ENCODE measurements at regions not wholly inside any gene's neighbourhood (a gene's known extent, or its start where the extent isn't known, plus 50 kb on each side); places are given as distances from the start of the nearest gene placed in this dataset.
"Not testable (repeated sequence)": the region's sequence is repeated elsewhere in the genome, so short reads cannot be mapped to it uniquely, and the experiment has no call there.

DNA sequence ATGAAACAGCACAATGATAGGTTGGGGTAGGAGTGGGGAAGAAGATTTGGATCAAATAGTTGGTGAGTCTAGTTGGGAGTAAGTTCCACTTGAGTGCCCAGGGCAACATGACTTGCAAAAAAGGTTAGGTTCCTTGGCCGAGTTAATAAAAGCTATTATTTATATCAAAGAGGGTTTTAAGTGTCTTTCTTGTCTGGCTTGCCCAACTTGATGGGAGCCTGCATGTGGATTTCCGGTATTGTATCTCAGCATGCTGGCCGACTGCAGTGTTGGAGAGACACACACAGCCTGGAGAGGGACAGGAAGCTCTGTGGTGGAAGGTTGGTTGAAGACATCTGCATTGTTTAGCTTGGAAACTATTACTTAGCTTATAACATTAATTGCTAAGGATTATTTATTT, 449.5 kb upstream of the TBL1XR1 start:
- no peak for DNase-seq

DNA sequence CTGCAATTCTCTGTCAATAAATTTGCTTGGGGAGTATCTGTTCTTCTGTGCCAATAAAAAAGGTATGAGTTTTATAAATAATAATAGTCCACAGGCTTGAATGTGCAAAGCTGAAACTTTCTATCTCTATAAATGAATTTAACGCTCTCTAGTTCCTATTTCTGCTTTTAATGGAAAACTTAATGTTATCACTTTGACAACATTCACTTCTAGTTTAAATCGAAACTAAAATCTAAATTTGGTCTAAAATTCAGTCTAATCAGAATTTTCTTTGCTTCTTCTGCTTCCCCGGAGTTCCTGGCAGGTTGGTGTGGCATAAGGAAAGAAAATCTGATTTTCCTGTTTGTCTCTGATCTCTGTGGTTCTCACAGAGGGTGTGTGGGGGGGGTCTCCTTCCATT, 450.1 kb upstream of the TBL1XR1 start:
- no peak for DNase-seq

DNA sequence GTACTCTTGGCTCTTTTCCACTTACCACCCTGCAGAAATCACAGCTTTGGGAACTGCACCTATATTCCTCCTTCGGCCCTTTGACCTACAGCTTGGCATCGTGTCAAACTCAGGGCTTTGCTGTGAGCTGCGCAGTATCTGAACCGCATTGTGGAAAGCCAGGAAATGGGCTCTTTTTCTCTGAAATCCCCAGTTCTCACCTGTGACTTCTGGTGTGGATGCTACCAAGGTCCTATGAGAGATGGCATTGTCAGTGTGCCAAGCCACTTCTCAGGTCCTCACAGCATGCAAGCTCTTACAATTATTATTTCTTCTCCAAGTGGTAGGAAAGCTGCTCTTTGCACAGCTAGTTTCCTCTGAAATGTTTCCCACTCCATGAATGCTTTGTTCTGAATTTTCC, 450.6 kb upstream of the TBL1XR1 start:
- DNase-seq = no peak

DNA sequence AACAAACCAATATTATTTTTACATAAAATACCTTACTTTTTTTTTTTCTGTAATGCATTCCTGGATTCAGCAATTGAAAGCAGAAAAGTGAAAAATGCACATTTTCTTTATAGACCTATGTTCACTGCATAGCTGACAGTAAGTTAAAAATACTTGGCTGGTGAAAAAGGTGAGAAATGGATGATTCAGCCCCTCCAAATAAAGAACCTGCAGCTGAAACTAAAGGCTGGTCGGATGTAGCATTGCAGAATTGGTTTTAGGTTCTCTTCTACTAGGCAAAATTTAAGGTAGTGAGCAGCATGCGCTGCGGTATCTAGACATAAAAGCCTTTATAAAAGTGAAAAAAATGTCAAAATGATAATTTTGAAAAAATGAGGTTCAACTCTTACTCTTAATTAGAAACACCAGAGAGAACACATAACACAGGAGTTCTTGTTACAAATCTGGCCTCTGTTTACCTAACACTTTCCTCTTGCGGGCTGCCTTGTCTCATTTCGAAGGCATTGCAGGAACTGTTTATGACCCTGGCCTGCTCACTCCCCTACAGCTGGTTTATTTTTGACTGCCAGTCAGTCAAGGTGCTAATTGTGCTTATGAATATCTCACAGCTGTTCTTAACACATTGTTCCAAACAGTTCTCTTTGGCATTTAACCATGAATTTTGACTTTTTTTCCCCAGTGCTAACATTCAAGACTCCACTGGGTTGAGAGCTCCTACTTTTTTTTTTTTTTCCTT, 455.4 kb upstream of the TBL1XR1 start:
- DNase-seq = no peak

DNA sequence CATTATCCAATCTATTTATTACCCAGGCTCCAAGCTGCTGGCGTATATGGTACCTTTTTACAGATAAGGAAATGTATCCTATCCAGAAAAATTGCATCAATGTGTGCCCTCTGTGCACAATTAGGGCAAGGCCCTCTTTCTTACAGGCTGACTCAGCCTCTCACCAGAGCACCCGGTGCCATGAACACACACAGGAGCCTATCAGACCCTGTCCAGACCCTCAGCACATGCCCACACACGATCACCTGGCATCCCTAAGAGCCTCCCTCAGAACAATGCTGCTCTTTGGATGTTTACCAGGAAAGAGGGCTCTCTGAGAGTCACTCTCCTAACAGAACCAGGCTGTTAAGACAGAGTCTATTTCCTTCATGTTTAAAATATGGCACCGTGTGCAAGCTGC, 460.0 kb upstream of the TBL1XR1 start:
- no peak for DNase-seq

DNA sequence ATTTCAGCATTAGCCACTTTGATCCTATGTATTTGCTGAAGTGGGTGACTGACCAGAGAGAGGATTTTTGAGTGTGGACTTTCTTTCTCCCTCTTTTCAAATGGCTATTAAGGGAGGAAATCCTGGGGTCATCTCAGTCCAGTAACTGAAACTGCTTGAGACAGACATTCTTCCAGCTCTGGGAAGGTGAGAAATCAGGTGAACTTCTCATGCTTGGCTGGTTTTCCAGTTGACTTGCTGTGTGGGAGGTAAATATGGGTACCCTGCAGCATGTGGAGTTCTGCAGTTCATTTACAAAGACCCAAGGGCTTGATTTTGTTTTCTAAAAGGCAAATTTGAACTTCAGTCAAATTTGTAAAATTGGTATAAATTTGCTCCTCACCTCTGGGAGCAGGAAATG, 461.1 kb upstream of the TBL1XR1 start:
- DNase-seq = no peak

DNA sequence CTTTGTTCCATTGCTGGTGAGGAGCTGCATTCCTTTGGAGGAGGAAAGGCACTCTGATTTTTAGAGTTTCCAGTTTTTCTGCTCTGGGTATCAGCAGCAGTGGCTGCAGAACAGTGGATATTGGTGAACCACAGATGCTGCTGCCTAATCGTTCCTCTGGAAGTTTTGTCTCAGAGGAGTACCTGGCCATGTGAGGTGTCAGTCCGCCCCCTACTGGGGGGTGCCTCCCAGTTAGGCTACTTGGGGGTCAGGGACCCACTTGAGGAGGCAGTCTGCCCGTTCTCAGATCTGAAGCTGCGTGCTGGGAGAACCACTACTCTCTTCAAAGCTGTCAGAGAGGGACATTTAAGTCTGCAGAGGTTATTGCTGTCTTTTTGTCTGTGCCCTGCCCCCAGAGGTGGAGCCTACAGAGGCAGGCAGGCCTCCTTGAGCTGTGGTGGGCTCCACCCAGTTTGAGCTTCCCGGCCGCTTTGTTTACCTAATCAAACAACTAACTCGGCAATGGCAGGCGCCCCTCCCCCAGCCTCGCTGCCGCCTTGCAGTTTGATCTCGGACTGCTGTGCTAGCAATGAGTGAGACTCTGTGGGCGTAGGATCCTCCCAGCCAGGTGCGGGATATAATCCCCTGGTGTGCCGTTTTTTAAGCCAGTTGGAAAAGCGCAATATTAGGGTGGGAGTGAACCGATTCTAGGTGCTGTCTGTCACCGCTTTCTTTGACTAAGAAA, 467.3 kb upstream of the TBL1XR1 start:
- DNase-seq = not testable (repeated sequence)

DNA sequence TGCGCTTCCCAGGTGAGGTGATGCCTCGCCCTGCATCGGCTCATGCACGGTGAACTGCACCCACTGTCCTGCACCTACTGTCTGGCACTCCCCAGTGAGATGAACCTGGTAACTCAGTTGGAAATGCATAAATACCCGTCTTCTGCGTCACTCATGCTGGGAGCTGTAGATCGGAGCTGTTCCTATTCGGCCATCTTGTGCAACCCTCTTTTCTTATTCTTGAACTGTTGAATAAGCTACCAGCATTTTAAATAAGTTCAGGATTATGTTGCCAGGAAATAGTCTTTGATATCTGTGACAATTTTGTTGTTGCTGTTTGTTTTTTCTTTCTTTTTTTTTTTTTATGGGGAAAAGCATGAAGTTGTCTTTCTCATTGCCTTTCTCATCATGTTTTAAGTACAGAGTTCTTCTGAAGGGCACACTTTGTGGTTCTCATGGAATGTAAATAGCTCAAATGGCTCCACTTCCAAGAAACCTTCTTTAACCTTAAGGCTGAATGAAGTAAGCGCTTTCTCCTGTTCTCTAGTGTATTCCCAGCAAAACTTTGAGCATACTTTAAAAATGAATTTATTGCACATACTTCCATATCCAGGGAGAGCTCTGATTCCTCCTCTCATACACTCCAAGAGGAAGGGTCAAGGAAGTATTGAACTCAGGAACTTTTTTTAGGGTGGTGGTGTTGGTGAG, 468.0 kb upstream of the TBL1XR1 start:
- no peak for DNase-seq

DNA sequence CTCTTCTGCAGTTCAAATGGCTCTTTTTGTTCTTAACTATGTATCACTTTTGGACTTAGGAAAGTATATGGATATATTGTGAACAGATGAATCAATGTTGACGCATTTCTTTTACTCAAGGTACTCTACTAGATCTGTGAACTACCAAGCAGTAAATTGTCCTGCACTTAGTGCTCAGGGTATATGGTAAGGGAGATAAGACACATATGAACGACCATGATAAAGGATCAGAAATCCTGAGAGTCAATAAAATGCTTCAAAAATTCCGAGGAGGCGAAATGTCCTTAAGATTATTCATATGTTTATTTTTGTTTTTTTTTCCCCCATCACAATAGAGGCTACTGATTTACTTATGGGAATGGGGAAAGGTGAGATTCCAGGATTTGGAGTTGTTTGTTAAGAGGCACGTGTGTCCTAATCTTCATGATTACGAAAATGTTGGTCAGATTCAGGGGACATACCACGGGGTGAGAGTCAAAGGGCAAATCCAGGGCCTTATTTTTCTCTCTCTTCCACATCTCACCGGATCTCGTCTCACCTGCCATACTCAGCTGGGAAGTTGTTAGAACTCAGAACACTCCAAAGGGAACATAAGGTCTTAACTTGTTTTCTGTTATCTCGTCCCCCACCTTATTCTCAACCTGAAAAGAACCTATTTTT, 475.1 kb upstream of the TBL1XR1 start:
- no peak for DNase-seq

DNA sequence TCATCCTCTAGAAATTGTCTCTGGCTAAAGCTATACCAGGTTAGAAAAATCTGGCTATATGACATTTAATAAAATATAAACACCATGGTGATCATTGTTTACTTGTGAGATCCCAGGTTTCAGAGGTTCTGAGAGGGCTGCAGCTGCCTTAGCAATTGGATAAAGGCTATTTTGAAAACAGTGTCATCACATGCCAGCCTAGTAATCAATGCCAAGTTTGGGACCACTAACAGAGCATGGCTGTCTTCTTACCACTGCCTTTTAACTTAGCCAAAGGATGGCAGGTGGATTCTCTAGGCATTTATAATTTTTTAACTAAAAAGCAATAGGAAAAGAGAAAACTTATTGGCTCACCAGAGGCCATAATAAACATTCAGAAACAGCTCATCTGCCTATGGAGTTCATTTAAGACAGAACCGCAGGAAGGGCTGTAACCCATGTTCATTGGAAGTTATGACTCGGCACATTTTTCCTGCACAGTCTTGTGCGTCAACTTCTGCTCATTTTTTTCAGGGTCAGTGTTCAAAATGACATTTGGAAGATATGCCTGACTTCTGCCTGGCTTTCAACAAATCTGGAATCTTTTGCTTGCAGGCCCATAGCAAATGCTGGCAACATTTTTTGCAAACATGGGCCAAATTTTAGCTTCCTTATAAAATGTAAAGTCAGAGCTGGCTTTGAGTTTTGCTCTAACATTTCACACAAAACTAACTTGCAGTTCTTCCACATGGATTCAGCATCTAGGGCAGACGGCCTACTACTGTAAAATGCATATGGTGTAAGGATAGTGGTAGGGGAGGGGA, 476.0 kb upstream of the TBL1XR1 start:
- DNase-seq = peak; percentile 93

DNA sequence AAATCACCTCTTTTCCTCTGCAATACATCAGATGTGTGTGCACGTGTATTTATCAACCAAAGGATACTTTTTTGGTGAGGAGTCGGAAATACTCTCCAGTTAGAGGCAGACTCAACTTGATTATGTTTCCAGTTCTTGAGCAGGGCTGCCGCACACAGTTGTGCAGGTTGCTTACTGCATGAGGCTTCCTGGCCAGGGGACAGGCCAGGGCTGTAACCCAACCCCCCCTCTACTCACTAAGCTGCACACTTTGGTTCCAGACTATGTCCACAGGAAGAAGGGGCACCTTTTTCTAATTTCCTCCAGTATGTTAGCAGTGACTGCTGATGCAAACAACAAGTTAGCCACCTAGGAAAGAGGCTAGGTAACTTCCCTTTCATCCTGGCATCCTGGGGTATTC, 476.9 kb upstream of the TBL1XR1 start:
- DNase-seq = no peak

DNA sequence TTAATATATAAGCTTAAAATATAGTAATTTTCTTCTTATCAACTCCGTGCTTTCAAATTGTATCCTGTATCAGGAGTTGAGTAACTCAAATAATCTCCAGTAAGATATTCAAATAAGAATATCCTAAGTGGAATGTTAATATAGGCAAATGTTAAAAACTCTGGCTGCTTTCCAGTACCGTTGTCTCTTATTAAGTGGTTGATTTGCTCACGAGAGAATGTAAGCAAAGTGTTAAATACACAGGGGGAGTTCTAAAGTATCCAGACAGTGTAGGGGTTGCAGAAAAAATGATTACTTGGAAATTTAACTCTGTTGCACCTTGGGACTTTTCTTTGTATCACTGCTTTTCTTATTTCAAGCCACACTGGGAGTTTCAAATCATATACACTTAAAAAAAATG, 478.9 kb upstream of the TBL1XR1 start:
- DNase-seq = no peak

DNA sequence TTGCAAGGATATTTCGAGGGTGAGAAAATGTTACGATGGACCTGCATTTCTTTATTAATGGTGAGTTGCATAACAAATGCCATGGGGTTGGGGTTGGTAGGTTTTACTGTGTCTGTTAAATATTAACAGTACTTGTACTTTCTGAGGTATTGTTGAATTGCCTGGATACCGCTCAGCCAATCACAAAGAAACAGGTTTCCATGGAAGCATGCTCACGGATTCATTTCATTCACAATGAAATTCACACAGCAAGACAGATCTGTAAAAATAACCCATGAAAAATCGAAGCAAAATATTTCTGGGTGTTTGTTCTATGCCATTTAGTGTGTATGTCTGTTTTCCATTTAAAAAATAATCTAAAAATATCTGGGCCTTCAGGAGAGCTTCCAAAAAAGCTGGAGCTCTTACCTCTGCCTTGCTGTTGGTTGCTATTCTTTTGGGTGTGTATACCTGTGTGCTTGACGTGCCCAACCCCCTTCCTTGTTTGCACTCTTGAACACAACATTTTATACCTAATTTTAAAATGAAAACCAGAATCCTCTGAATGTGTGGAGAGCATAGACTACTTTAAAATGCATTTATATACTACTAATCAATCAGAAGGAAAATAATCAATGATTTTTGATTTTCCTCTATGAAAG, 479.8 kb upstream of the TBL1XR1 start:
- DNase-seq = no peak

DNA sequence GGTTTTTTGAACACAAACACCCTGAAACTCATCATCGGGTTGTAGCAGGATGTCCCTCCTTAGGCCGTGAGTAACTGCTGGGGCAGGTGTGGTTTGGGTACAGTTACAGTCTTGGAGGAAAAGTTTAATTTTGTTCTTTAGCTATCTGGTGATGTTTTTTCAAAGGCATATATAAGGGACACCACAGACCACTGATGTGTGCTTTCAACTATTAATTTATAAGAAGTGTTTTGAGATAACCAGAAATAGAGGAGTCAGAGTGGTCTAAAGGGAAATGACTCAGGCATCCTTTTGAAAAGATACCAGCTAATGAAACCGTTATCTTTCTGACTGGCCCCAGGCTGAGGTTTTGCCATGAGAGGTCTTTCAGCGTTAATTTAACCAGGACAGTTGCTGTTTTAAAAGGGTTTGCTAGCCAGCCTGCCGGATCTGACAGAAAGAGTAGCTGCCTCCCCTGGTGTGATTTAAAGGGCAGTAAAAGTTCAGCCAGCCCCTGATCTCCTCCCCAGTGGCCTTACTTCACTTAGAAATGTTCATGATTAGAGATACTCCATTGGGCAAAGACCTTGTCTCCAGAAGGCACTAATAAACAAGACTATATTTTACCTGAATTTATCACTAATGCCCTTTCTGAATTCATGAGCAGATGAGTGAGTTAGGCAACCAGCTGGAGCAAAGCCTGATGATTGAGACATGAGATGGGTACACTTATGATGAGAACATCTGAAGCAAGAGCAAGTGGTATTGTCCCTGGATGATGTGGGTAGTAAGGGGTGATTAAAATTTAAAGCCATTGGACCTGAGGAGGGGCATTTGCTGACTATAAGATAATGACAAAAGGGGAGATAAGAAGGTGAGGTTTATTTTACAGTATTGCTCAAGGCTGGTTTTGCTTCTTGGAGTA, 482.5 kb upstream of the TBL1XR1 start:
- no peak for DNase-seq

DNA sequence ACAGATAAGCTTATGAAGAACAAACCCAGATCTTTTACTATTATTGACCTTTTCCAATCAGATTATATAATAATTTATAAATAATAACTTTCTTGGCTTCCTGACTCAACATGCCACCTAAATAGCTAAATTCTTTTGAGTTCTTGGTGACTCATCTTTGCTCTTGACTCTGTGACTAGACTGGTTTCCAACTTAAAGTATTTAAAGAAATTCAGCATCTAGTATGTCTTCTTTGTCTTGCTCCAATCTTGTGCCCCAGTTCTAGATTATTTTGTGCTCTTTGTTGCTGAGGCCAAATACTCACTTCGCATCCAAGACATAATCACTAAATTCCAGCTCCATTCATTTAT, 483.2 kb upstream of the TBL1XR1 start:
- no peak for DNase-seq

DNA sequence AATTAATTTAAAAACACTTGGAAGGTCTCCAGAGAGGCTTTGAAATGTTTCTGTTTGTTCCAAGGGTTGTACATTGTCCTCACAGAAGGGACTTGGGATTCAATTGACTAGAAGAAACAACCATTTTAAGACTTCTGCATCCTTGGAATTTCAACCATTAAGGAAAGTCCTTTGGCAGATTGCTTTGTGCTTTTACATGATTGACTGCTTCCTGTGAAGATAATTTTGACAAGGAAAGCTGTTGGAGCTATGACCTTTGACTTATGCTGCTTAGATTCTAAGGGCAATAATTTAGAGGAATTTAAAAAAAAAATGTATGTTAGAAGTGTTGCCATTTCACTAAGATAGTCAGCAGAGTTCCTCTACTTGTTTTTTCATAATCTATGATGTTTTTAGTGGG, 483.9 kb upstream of the TBL1XR1 start:
- no peak for DNase-seq

DNA sequence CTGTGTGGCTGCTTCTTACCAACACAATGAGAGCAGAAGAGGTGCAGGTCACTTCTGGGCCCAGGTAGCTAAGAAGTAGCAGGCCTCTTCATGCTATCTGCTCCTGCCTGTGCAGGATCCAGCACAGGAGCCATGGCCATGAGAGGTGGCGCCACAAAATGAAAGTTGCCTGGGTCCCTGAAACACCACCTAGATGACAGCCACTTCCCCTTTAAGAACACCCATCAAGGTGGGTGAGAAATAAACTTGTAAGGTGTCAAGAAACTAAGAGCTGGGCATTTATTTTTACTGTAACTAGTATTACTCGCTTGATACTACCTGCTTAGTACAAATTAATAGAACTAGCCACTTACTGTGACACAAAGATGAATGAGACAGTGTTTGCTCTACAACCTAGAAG, 484.6 kb upstream of the TBL1XR1 start:
- DNase-seq = no peak

DNA sequence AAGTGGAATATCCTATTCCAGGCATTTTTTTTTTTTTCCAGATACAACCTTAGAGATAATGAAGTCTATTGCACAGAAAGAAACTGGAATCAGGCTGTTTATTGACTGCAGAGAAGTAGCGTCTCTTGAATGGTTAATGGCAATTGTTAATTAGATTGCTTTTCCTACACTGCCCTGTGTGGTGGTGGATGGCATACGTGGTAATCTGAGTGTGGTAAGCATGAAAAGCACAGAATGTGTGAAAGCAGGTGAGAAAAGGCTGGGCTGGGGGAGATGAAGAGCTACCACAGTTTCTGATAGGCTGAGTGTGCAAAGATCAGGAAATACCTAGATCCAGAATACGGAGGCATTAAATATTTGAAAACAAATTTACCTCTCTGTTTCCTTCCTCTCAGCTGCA, 486.3 kb upstream of the TBL1XR1 start:
- DNase-seq = no peak

DNA sequence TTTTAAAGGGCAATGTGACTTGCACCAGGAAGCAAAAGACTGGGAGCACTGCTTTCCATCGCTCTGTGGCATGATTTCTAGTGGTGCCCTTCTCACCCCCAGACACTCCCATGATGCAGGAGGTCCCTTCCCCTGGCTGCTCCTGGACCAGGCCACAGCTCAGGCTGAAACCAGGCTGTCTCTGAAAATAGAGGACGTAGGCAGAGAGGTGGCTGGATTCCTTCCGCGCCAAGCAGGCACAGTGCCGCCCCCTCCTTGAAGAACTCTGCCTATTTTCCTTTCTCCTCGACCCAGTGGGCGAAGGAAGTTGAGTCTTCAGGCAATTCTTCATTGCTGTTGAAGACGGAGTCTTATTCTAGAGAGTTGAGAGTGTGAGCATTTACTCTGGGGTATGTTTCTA, 489.4 kb upstream of the TBL1XR1 start:
- no peak for DNase-seq

DNA sequence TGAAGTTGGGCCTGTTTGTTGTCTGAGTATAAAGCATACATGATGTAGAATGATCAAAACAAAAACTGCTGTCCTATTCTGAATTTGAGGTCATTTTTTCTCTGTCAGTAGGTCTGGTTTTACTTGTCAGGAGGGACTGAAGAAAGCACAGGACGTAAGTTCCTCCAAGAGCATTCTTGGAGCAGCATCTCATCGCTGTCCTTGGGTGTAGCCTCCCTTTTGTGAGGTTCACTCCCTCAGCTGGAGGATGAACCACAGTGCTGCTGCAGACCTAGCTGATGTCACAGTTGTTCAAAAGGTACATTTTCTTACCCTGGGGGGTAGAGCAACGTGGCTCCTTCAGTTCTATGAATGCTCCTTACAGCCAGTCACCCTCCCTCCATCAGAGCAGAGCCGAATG, 490.0 kb upstream of the TBL1XR1 start:
- no peak for DNase-seq

DNA sequence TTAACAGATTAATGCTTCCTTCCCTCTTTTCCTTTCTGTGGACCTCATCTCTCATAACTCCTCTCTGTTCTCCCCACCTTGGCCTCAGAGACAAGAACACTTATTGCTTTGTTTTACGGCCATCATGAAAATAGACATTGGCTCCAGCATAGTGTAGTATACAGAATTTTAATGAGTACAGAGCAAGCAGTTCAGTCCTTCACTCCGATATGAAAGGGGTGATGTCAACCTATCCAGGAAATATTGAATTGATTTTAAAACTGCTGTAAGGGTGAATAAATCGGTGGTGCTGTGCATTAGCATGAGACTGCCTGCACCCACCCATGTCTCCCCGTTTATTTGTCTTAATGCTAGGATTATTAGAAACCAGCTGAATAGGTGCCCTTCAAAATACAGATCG, 490.9 kb upstream of the TBL1XR1 start:
- no peak for DNase-seq
